ENCODE measurements at regions not wholly inside any gene's neighbourhood (a gene's known extent, or its start where the extent isn't known, plus 50 kb on each side); places are given as distances from the start of the nearest gene placed in this dataset.

DNA sequence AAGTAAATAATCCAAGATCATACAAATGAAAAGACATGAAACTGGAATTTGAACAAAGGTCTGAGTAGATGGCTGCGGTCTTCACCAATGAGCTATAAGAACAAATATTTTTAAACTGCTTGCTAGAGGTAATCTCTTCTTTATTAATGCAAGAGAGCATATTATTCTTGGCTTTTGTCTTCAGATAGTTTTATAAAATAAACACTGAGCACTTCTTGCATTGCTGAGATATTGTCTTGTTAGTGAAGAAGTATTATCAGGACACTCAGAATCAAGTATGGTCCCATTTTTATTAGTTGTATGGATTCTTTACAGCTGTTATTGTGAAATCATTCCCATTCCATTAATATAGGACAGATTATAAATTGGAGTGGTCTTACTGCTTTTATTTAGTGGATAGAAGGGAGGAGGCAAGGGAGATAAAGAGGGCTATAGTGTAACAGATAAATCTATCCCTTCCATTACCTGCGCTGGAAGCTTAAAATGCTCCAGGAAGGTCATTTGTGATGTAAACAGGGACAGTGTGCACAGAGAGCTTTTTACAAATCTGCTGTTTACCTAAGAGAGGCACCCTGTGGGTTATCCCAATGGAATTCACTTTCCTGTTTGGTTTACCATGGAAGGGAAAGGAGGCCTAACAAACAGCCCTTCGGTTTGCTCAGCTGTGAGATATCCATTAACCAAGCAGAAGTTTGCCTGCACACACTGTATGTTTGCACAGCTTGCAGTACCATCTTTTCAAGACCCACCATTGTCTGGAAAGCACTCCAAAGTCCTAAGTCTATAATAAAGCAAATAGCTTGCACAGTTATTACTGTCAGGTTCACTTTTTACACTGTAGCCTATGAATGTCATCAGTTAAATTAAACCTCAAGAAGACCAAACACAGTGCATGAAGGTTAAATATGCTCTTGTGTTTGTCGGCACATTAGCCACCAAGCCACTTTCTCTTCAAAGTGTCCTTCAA is 347.7 kb upstream of the TGFBR2 start:
- no peak for TF ChIP-seq POLR2AphosphoS5 (IDR thresholded peaks at IDR 0.05; ENCODE audit: insufficient read depth in 1 of 2, low read depth in 1 of 2)
- TF ChIP-seq, protein P1, sequence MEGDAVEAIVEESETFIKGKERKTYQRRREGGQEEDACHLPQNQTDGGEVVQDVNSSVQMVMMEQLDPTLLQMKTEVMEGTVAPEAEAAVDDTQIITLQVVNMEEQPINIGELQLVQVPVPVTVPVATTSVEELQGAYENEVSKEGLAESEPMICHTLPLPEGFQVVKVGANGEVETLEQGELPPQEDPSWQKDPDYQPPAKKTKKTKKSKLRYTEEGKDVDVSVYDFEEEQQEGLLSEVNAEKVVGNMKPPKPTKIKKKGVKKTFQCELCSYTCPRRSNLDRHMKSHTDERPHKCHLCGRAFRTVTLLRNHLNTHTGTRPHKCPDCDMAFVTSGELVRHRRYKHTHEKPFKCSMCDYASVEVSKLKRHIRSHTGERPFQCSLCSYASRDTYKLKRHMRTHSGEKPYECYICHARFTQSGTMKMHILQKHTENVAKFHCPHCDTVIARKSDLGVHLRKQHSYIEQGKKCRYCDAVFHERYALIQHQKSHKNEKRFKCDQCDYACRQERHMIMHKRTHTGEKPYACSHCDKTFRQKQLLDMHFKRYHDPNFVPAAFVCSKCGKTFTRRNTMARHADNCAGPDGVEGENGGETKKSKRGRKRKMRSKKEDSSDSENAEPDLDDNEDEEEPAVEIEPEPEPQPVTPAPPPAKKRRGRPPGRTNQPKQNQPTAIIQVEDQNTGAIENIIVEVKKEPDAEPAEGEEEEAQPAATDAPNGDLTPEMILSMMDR (IDR thresholded peaks at IDR 0.05), result no peak
